Prostate gland (tissue), 1 donor: ENCODE measurements at regions not wholly inside any gene's neighbourhood (a gene's known extent, or its start where the extent isn't known, plus 50 kb on each side); places are given as distances from the start of the nearest gene placed in this dataset.

Experiments used
- POLR2A ChIP-seq: fragments of 450-650 bp; IDR thresholded peaks from one replicate; pipeline ENCODE4 v1.6.1; 2016; ENCODE audit warnings: antibody characterized with exemption, mild to moderate bottlenecking
- POLR2AphosphoS5 ChIP-seq: sonication (generic); formaldehyde crosslinking; IDR thresholded peaks from one replicate; pipeline ENCODE4 v1.6.1; 2017; ENCODE audit warnings: antibody characterized with exemption

DNA sequence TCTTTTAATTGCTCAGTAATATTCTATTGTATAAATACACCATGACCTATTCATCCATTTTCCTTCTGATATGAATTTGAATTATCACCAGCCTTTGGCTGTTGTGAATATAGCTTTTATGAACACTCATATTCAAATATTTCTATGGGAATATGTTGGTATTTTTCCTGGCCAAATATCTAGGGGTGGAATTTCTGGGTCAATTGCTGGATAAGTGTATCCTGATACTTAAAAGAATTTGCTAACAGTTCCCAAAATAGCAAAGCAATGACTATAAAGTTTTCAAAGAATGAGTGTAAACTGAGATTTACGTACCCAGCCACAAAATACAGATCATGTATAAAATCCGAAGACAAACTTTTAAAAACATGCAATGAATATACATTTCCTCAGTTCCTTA, 148.7 kb upstream of the CLEC14A start:
- TF ChIP-seq POLR2A (no peak), POLR2AphosphoS5 (no peak)
